ENCODE measurements at regions not wholly inside any gene's neighbourhood (a gene's known extent, or its start where the extent isn't known, plus 50 kb on each side); places are given as distances from the start of the nearest gene placed in this dataset.

DNA sequence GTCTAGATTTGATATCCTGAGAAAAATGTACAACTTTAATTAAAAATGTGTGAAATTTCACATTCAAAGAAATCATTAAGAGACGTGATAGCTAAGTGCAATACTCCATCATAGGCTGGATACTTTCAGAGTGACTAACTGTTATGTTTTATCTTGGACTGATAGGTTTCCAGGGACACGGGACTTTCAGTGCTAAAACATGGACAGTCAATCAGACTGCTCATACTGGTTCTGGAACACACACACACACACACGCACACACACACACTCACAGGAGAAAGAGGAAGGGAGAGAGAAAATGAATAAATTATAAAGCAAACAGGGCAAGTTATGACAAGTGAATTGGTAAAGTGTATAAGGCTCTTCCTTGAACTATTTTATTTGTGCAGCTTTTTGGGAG lies 955.9 kb downstream of the SLITRK5 start:
- TF ChIP-seq, protein P1, sequence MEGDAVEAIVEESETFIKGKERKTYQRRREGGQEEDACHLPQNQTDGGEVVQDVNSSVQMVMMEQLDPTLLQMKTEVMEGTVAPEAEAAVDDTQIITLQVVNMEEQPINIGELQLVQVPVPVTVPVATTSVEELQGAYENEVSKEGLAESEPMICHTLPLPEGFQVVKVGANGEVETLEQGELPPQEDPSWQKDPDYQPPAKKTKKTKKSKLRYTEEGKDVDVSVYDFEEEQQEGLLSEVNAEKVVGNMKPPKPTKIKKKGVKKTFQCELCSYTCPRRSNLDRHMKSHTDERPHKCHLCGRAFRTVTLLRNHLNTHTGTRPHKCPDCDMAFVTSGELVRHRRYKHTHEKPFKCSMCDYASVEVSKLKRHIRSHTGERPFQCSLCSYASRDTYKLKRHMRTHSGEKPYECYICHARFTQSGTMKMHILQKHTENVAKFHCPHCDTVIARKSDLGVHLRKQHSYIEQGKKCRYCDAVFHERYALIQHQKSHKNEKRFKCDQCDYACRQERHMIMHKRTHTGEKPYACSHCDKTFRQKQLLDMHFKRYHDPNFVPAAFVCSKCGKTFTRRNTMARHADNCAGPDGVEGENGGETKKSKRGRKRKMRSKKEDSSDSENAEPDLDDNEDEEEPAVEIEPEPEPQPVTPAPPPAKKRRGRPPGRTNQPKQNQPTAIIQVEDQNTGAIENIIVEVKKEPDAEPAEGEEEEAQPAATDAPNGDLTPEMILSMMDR (IDR thresholded peaks at IDR 0.05), result no peak
- no peak for TF ChIP-seq POLR2A (IDR thresholded peaks at IDR 0.05)

Data from gastroesophageal sphincter (tissue), 3 donors.